Cardiac muscle cell (in vitro differentiated cells and primary cell): ENCODE measurements at regions not wholly inside any gene's neighbourhood (a gene's known extent, or its start where the extent isn't known, plus 50 kb on each side); places are given as distances from the start of the nearest gene placed in this dataset.

ENCODE experiments used
- DNase-seq, 2 donors: peaks; one replicate each; pipeline versions ENCODE4 v3.0.0 to v3.0.0-alpha.2; 2010 to 2017; ENCODE audit warnings: low read depth in 1 of 2, low spot score in 1 of 2
- H3K27ac ChIP-seq: fragments of 200-600 bp; sonication (generic); 2 replicates; pipeline ENCODE4 v1.5.1; 2016
- H3K27me3 ChIP-seq: fragments of 200-600 bp; sonication (generic); 2 replicates; pipeline ENCODE4 v1.6.0; 2016; ENCODE audit warnings: control low read depth
- H3K36me3 ChIP-seq: fragments of 200-600 bp; sonication (generic); 2 replicates; pipeline ENCODE4 v1.5.1; 2016; ENCODE audit warnings: control low read depth
- H3K4me1 ChIP-seq: fragments of 200-600 bp; sonication (generic); 2 replicates; pipeline ENCODE4 v1.8.1; 2017; ENCODE audit warnings: low read depth, mild to moderate bottlenecking, mixed run types
- H3K4me3 ChIP-seq: fragments of 200-600 bp; sonication (generic); 2 replicates; pipeline ENCODE4 v1.5.1; 2016; ENCODE audit warnings: mild to moderate bottlenecking
- H3K9me3 ChIP-seq: fragments of 200-600 bp; sonication (generic); 2 replicates; pipeline ENCODE4 v1.5.1; 2017; ENCODE audit warnings: low read depth, mild to moderate bottlenecking, control low read depth
- TF ChIP-seq, protein P1 (sequence below): IDR thresholded peaks from 2 replicates; pipeline ENCODE4 v1.5.1; 2012; ENCODE audit warnings: low read depth, mild to moderate bottlenecking, low read length

DNA sequence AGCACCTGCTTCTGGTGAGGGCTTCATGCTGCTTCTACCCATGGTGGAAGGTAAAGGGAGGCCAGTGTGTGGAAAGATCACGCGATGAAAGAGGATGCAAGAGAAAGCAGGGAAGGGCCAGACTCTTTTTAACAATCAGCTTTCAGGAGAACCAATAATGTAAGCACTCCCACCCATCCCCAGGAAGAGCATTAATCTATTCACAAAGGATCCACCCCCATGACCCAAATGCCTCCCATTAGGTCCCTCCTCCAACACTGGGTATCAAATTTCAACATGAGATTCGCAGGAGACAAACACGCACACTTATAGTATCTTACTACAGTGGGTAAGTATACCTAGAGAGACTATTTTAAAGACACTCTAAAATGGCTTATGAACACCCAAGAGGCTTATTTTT lies 80.5 kb upstream of the TMCC3 start:
- DNase-seq: peak in 1 of 2 donors; percentile 6
- Histone ChIP-seq H3K9me3 (no peaks in the 10 kb centered on the region), H3K4me1 (peaks cover 7% of the 10 kb centered on the region), H3K36me3 (no peaks in the 10 kb centered on the region), H3K4me3 (no peak overlapping the region), H3K27ac (no peak overlapping the region), H3K27me3 (no peaks in the 10 kb centered on the region)
- TF ChIP-seq, protein P1, sequence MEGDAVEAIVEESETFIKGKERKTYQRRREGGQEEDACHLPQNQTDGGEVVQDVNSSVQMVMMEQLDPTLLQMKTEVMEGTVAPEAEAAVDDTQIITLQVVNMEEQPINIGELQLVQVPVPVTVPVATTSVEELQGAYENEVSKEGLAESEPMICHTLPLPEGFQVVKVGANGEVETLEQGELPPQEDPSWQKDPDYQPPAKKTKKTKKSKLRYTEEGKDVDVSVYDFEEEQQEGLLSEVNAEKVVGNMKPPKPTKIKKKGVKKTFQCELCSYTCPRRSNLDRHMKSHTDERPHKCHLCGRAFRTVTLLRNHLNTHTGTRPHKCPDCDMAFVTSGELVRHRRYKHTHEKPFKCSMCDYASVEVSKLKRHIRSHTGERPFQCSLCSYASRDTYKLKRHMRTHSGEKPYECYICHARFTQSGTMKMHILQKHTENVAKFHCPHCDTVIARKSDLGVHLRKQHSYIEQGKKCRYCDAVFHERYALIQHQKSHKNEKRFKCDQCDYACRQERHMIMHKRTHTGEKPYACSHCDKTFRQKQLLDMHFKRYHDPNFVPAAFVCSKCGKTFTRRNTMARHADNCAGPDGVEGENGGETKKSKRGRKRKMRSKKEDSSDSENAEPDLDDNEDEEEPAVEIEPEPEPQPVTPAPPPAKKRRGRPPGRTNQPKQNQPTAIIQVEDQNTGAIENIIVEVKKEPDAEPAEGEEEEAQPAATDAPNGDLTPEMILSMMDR: no peak

DNA sequence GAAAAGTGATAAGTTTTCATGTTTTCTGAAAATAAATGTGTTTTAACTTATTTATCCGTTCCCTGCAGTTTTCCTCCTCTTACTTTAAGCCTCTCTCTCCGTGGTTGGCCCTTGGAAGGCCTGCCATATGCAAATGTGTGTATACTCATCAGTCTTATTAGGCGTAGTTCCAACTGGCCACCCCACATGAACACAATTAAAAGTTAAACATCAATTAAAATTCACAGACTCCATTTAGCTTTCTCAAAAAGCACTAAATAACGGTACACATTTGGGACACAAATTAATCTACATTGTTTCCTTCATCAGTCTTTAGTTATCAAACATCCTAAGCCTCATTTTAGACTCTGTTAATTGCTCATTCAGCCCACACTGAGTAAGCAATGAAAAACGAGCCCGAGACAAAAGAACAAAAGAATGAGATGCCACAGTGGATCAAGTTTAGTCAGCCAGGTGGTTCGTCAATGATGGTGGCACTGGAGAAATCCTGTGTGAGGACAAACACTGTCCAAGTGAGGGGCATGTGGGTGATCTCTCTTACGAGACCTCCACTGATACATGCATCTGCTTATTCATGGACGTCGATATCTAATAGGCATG lies 76.0 kb upstream of the TMCC3 start:
- no peak overlapping the region for H3K27ac ChIP-seq
- TF ChIP-seq, protein P1: no peak
- H3K27me3 ChIP-seq: no peaks in the 10 kb centered on the region
- H3K4me1 ChIP-seq: no peaks in the 10 kb centered on the region
- no peaks in the 10 kb centered on the region for H3K9me3 ChIP-seq
- no peak overlapping the region for H3K4me3 ChIP-seq
- DNase-seq: no peak
- no peaks in the 10 kb centered on the region for H3K36me3 ChIP-seq

DNA sequence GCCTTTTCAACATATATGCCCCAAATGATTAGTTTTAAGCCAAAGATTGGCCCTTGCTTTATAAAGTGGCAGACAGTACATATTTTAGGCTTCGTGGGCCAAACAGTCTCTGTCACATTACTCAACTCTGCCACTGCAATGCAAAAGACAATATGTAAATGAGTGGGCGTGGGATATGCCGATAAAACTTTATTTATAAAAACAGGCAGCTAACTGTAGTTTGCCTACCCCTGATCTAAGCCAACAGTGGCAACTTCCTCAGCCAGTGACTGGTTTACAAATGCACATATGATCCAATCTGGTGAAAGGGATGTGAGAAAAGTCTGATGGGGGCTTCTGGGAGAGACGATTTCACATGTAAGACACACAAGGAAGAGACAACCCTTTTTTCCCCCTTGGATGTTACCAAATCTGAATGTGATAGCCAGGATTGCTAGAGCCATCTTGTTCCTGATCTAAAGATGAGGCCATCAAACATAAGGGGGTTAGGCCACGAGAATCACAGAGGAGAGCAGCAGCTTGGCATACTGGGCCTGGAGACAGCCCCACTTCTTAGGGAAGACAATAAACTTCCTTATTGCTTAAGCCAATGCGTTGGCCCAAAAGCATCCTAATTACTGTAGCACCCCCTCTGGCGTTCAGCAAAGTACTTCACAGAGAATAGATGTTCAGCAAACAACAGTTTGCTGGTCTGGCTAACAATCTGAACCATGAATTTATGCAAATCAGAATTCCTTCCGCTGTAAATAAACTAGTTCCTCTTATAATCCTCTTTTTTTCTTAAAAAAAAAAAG lies 75.2 kb upstream of the TMCC3 start:
- TF ChIP-seq, protein P1: peak; percentile 59
- no peaks in the 10 kb centered on the region for H3K27me3 ChIP-seq
- H3K4me3 ChIP-seq: no peak overlapping the region
- no peaks in the 10 kb centered on the region for H3K36me3 ChIP-seq
- no peaks in the 10 kb centered on the region for H3K9me3 ChIP-seq
- no peak overlapping the region for H3K27ac ChIP-seq
- peak; percentile 17 to 82 for DNase-seq
- H3K4me1 ChIP-seq: no peaks in the 10 kb centered on the region

DNA sequence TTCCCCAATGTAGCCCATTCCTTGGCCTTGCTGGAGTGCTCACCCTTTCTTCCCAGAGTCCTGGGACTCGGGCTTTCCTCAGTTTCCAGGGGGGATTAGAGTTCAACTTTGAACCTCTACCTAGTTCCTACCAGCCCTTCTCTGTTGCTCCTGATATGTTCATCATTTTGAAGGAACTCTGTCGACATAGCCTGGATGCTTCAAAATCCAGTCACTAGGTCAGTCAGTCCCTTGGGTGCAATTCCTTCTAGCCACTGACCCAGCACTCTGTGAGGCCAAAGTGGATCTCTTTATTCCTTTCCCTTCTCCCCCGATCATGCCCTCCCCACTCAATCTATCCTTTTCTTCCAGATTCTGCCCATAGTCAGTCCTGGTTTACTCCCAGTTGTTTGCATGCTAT lies 72.3 kb upstream of the TMCC3 start:
- peaks cover 7% of the 10 kb centered on the region for H3K4me1 ChIP-seq
- H3K36me3 ChIP-seq: no peaks in the 10 kb centered on the region
- DNase-seq: no peak
- TF ChIP-seq, protein P1: no peak
- no peaks in the 10 kb centered on the region for H3K9me3 ChIP-seq
- H3K27me3 ChIP-seq: no peaks in the 10 kb centered on the region
- no peak overlapping the region for H3K4me3 ChIP-seq
- H3K27ac ChIP-seq: no peak overlapping the region

DNA sequence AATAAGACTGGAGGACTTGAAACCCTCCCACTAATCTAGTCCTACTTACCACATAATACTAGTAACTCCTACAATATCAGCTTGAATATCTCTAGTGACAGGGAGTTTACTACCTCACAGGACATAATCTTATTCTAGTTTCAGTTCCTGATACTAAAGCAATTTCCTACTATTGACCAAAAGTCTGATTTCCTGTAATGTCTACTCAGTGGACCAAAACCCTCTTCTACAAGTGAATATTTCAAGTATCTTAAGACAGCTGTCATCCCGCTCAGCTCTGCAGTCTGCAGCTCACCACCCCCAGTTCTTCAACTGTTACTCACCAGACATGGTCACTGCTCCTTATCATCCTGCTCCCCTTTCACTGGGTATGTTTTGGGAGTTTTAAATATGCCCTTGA lies 70.8 kb upstream of the TMCC3 start:
- TF ChIP-seq, protein P1: no peak
- Histone ChIP-seq H3K27ac (no peak overlapping the region), H3K4me1 (peaks cover 8% of the 10 kb centered on the region)

More for the DNA sequence above, 70.8 kb upstream of the TMCC3 start:
- H3K36me3 ChIP-seq: no peaks in the 10 kb centered on the region
- no peaks in the 10 kb centered on the region for H3K27me3 ChIP-seq
- no peak for DNase-seq
- H3K9me3 ChIP-seq: no peaks in the 10 kb centered on the region
- H3K4me3 ChIP-seq: no peak overlapping the region
